Activated T-helper 1 cell treated with anti-CD3 and anti-CD28 coated beads, Interleukin-12 subunit alpha, Interleukin-12 subunit beta, Interleukin-2, Interleukin-4 antibody, amounts not matched to agents 30 ng/mL and 10 ng/mL and 1 ng/mL, durations not matched to agents 14 hours and 24 hours and 36 hours (primary cell): ENCODE measurements at regions not wholly inside any gene's neighbourhood (a gene's known extent, or its start where the extent isn't known, plus 50 kb on each side); places are given as distances from the start of the nearest gene placed in this dataset.
"Not testable (repeated sequence)": the region's sequence is repeated elsewhere in the genome, so short reads cannot be mapped to it uniquely, and the experiment has no call there.

Experiments
- DNase-seq: peaks from one replicate; pipeline ENCODE4 v3.0.0; 2021; ENCODE audit warnings: low spot score
- H3K27ac Mint-ChIP-seq: one replicate; pipeline ENCODE4 v1.8.0; 2021; ENCODE audit warnings: mild to moderate bottlenecking, mixed read lengths
- H3K27me3 Mint-ChIP-seq: one replicate; pipeline ENCODE4 v1.8.0; 2022; ENCODE audit warnings: mild to moderate bottlenecking, moderate library complexity, mixed read lengths; ENCODE audit not compliant: insufficient read depth
- H3K36me3 Mint-ChIP-seq: one replicate; pipeline ENCODE4 v1.8.0; 2021; ENCODE audit warnings: low read depth, mixed read lengths
- H3K4me1 Mint-ChIP-seq: one replicate; pipeline ENCODE4 v1.8.0; 2021; ENCODE audit warnings: low read depth, mixed read lengths
- H3K4me3 Mint-ChIP-seq: one replicate; pipeline ENCODE4 v1.8.0; 2021; ENCODE audit warnings: mild to moderate bottlenecking, moderate library complexity, mixed read lengths
- H3K9me3 Mint-ChIP-seq: one replicate; pipeline ENCODE4 v1.8.0; 2021; ENCODE audit warnings: mixed read lengths
- intact Hi-C: fragments of 100-400 bp; cut with micrococcal nuclease; formaldehyde crosslinking; loops from one replicate; pipeline ENCODE4 v1.15.1; 2024

DNA sequence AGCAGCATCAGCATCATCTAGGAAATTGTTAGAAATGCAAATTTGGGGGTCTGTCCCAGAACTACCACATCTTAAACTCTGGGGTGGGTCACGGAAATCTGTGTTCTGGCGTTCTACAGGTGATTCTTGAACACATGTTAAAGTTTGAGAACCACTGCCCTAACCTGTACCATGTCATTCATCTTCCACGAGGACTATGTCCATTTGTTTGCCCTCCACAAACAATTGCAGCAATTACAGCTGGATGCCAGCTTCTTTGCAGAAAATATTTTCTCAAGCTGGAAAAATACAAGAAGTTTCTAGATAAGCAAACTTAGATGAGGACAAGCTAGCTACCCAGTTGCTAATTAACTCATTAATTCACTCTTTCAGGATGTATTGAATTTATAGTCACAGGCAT lies 54.1 kb downstream of the MAFB start:
- Mint-ChIP-seq H3K4me3 (no peak overlapping the region), H3K27me3 (no peaks in the 10 kb centered on the region), H3K4me1 (no peaks in the 10 kb centered on the region), H3K27ac (no peak overlapping the region), H3K9me3 (no peaks in the 10 kb centered on the region), H3K36me3 (no peaks in the 10 kb centered on the region)
- intact Hi-C loops: no loop called here
- no peak for DNase-seq

DNA sequence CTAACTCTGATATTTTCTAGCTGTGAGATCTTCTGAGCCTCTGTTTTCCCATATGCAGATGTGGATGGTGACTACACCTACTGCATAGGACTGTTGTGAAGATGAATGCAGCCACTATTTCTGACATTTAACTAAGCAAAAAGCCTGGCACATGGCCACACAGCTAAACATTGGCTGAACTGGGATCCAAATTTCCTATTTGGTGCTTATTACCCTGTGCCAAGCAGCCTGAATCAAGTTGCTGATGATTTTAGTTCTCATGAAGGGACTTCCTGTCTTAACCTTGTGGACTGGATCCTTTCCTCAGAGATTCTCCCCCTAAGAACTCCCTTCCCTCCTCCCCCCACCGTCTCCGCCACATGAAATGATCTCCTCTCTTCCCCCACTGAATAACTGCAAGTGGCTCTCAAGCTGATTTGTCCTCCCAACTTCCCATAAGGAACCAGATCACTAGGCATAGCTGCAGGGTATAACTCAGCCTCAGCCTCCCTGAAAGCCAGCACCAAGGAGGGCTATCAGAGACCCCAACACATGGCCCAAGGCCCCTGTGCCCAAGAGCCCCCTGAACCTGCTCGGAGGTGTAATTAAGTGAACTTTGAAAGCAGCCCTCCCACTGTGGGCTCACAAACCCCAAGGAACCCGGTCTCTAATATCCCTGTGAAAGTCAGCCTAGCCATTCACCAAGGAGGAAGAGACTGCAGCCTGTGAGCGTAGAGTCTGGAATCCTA lies 55.7 kb downstream of the MAFB start:
- DNase-seq: no peak
- Mint-ChIP-seq H3K27ac (no peak overlapping the region), H3K4me1 (no peaks in the 10 kb centered on the region), H3K27me3 (no peaks in the 10 kb centered on the region), H3K36me3 (no peaks in the 10 kb centered on the region), H3K4me3 (no peak overlapping the region), H3K9me3 (no peaks in the 10 kb centered on the region)
- intact Hi-C loops: no loop called here

DNA sequence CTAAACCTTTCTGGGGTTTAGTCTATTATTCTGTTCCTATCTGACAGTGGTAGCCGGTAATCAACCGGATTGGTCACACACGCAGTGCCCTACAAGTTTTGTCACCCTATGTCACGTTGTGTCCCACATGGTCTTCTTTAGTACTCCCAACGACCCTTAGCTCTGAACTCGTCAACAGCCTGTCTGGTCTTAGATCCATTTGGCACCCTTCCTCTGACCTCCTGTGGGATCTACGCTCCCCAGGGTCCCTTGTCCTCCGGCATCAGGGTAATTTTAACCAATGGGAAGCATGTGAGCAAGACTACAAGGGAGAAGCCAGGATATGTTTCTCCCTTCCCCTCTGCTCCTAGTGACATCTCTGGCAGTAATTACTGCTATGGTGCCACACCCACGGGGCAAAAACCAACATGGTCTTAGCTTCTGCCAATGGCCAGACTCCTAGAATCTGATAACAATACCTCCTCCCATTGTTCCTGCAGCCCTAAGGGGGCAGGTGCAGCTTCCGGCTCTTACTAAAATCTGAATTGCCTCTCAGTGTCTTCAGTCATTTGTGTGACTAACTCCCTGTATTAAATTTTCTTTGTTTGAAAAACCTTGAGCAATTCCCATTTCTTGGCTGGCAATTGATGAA lies 56.6 kb downstream of the MAFB start:
- DNase-seq: no peak
- Mint-ChIP-seq H3K36me3 (no peaks in the 10 kb centered on the region), H3K9me3 (no peaks in the 10 kb centered on the region), H3K27ac (no peak overlapping the region), H3K27me3 (peaks cover 2% of the 10 kb centered on the region), H3K4me3 (no peak overlapping the region), H3K4me1 (no peaks in the 10 kb centered on the region)
- intact Hi-C loops: no loop called here

DNA sequence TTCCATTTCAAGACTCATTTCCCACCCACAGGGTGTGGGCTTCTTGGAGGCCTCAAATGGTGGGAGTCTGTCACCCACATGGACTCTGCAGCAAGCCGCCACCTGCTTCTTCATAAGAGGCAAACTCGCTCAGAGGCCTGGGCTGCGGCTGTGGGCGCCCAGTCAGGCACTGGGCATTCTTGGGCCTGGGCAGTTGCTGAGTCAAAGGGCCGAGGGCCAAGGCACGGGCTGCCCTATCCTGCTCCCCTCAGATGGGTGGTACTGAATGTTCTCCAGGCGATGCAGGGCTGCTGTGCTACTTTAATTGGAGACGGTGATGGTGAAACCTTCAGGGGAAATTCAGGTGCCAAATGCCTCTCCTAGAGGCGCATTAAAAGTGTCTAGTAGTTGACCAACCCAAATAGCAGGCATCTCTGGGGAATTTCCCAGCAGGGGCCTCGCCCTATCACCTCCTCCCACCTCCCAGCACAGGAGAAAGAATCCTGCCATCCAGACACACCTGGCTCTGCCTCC lies 57.9 kb downstream of the MAFB start:
- Mint-ChIP-seq H3K4me3 (no peak overlapping the region), H3K27me3 (peaks cover 2% of the 10 kb centered on the region), H3K9me3 (no peaks in the 10 kb centered on the region), H3K4me1 (no peaks in the 10 kb centered on the region), H3K27ac (no peak overlapping the region), H3K36me3 (no peaks in the 10 kb centered on the region)
- intact Hi-C loops: no loop called here
- DNase-seq: no peak

DNA sequence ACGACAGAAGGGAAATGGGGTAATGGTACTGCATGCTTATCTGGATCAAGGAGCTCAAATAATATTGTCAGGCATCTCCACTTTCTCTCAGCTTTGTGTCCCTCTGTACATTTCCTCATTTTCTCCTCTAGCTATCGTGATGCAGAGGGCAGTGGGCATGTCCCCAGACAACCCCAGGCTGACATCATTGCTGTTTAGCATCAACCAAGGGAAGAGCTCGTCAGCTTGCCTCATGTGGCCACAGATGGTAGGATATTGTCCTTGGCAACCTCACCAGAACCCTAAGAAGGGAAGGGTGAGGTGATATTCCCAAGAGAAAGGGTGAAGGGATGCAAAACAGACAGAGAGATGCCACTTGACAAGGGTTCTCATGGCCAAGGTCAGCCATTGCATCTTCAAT lies 58.3 kb downstream of the MAFB start:
- intact Hi-C loops: no loop called here
- Mint-ChIP-seq H3K27ac (no peak overlapping the region), H3K9me3 (peaks cover 4% of the 10 kb centered on the region)

DNA sequence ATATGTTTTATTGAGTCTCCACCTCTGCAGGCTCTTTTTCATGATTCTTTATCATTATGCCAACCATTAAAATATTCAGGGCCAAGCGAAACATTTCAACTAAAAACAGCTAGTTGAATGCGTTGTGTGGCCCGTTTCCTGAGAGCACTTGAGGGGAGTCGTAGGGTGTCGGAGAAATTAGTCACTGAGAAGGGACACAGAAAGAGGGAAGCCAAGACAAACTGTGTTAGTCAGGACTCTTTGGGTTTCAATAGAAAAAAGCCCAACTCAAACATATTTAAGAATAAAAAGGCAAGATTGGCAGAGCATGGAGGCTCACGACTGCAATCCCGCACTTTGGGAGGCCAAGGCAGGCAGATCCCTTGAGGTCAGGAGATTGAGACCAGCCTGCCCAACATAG lies 58.9 kb downstream of the MAFB start:
- H3K27me3 Mint-ChIP-seq: peaks cover 2% of the 10 kb centered on the region
- no peaks in the 10 kb centered on the region for H3K4me1 Mint-ChIP-seq
- intact Hi-C loops: no loop called here
- no peaks in the 10 kb centered on the region for H3K36me3 Mint-ChIP-seq
- no peak overlapping the region for H3K27ac Mint-ChIP-seq
- no peak overlapping the region for H3K4me3 Mint-ChIP-seq
- no peak for DNase-seq
- peaks cover 6% of the 10 kb centered on the region for H3K9me3 Mint-ChIP-seq

More for the DNA sequence above, 58.3 kb downstream of the MAFB start:
- Mint-ChIP-seq H3K4me3 (no peak overlapping the region), H3K36me3 (no peaks in the 10 kb centered on the region), H3K27me3 (peaks cover 2% of the 10 kb centered on the region), H3K4me1 (no peaks in the 10 kb centered on the region)
- DNase-seq: no peak

DNA sequence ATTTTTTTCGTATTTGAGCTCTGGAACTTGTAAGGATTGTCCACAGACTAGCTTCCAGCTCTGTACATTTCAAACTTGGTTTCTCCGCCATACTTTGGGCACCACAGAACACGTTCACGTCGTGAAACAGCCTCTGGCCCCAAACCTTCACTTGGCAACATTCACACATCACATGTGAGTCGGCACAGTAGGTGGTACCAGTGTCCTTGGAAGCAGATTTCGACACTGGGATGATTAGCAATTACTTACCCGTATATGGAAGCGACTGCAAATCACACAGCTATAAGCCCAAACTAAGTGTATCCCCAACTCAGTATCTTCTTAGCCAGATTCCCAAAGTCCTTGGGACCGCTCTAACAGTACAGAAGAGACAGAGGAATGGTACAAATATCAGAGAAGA lies 60.2 kb downstream of the MAFB start:
- peaks cover 2% of the 10 kb centered on the region for H3K27me3 Mint-ChIP-seq
- no peaks in the 10 kb centered on the region for H3K36me3 Mint-ChIP-seq
- intact Hi-C loops: no loop called here
- no peaks in the 10 kb centered on the region for H3K4me1 Mint-ChIP-seq
- peaks cover 6% of the 10 kb centered on the region for H3K9me3 Mint-ChIP-seq
- H3K27ac Mint-ChIP-seq: no peak overlapping the region
- H3K4me3 Mint-ChIP-seq: no peak overlapping the region
- DNase-seq: no peak

DNA sequence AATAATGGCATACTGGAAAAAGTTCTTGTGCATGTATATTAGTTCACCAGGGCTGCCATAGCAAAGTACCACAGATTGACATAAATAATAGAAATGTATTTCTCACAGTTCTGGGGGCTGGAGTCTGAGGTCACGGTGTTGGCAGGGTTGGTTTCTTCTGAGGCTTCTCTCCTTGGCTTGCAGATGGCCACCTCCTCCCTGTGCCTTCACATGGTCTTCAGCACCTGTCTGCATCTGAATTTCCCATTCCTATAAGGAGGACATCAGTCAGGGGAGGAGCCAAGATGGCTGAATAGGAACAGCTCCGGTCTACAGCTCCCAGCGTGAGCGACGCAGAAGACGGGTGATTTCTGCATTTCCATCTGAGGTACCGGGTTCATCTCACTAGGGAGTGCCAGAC lies 70.0 kb downstream of the MAFB start:
- H3K4me3 Mint-ChIP-seq, H3K36me3 Mint-ChIP-seq, H3K4me1 Mint-ChIP-seq, H3K27me3 Mint-ChIP-seq, H3K27ac Mint-ChIP-seq, intact Hi-C loops, H3K9me3 Mint-ChIP-seq, DNase-seq: not testable (repeated sequence)

DNA sequence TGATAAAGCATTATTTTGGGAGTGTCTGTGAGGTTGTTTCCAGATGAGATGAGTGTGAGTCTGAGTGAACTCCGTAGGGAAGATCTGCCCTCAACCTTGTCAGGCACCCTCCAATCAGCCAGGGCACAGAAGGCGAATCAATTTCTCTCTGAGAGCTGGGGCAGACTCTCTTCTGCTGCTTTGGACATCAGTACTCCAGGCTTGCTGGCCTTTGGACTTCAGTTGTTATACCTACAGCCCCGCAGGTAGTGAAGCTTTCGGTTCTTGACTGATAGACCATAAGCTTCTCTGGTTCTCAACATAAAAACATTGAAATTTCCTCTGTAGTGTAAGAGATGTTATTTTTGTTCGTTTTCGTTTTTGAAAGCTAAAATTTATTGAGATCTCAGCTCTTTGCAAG lies 71.4 kb downstream of the MAFB start:
- no peak overlapping the region for H3K27ac Mint-ChIP-seq
- no peak overlapping the region for H3K4me3 Mint-ChIP-seq
- H3K4me1 Mint-ChIP-seq: no peaks in the 10 kb centered on the region
- H3K27me3 Mint-ChIP-seq: no peaks in the 10 kb centered on the region
- intact Hi-C loops: no loop called here
- H3K9me3 Mint-ChIP-seq: no peaks in the 10 kb centered on the region
- DNase-seq: no peak
- no peaks in the 10 kb centered on the region for H3K36me3 Mint-ChIP-seq

DNA sequence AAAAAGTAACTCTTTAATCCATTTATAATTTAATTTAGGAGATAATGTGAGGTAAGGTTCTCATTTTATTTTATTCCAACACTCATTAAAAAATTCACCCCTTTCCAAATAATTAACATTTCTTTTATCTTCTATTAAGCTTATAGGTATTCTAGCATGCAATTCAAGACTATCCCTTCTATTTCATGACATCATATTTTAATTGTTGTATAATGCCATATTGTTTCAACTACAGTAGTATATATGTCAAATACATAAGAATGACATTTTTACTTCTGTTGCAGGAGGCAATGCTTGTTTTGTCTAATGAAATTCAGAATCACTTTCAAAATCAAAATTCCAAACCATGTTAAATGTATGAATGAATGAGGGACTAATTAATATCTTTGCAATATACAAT lies 76.2 kb downstream of the MAFB start:
- no peaks in the 10 kb centered on the region for H3K4me1 Mint-ChIP-seq
- H3K9me3 Mint-ChIP-seq: no peaks in the 10 kb centered on the region
- intact Hi-C loops: no loop called here
- DNase-seq: no peak
- no peaks in the 10 kb centered on the region for H3K36me3 Mint-ChIP-seq
- no peak overlapping the region for H3K4me3 Mint-ChIP-seq
- no peak overlapping the region for H3K27ac Mint-ChIP-seq
- no peaks in the 10 kb centered on the region for H3K27me3 Mint-ChIP-seq

DNA sequence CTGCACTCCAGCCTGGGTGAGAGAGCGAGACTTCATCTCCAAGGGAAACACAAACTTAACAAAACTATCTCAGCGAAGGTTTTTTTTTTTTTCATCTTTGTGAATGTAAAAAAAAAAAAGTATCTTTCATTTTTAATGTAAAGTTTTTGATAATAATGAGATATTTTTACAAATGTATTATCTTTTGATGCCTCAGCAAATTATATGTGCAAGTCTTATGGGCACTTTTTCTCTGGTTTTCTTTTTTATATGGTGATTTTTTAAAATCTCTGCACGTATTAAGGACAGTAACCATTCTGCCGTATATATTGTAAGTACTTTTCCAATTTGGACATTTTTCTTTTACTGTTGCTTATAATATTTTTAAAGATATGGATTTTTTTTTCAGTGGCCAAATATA lies 76.8 kb downstream of the MAFB start:
- Mint-ChIP-seq H3K27me3 (no peaks in the 10 kb centered on the region), H3K4me1 (no peaks in the 10 kb centered on the region), H3K36me3 (no peaks in the 10 kb centered on the region), H3K9me3 (no peaks in the 10 kb centered on the region), H3K27ac (no peak overlapping the region), H3K4me3 (no peak overlapping the region)
- no peak for DNase-seq
- intact Hi-C loops: no loop called here

DNA sequence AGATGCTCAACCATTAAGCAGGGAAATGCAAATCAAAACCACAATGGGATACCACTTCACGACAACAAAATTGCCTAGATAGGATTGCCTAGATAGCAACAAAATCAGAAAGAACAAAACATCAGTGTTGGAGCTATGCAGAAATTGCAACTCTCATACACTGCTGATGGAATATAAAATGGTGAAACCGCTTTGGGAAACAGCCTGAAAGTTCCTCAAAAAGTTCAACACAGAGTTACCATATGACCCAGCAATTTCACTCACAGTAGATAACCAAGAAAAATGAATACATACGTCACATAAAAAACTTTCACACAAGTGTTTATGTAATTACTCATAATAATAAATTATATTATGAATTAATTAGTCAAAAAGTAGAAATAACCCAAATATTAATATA lies 78.3 kb downstream of the MAFB start:
- H3K27ac Mint-ChIP-seq: no peak overlapping the region
- no peak for DNase-seq
- no peaks in the 10 kb centered on the region for H3K27me3 Mint-ChIP-seq
- intact Hi-C loops: no loop called here
- no peak overlapping the region for H3K4me3 Mint-ChIP-seq
- no peaks in the 10 kb centered on the region for H3K4me1 Mint-ChIP-seq
- no peaks in the 10 kb centered on the region for H3K9me3 Mint-ChIP-seq
- no peaks in the 10 kb centered on the region for H3K36me3 Mint-ChIP-seq

DNA sequence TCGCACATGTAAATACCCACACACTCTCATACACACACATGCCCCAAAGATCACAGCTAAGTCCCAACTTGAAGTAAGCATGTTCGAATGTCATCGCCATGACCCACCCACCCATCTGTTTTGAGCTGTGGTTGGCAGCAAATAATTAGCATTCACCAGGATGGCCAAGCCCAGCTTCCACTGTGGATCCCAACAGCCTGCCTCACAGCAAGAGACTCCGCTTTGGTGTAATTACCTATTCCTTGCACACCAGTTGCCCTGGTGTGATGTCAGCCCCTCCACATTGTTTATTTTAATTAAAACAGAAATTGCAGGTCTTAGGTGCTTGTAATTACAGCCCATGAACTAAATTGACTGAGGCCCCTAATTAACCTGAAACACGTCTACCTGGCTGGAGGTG lies 81.1 kb downstream of the MAFB start:
- Mint-ChIP-seq H3K4me1 (no peaks in the 10 kb centered on the region), H3K27me3 (no peaks in the 10 kb centered on the region), H3K4me3 (no peak overlapping the region), H3K27ac (no peak overlapping the region), H3K36me3 (no peaks in the 10 kb centered on the region), H3K9me3 (no peaks in the 10 kb centered on the region)
- intact Hi-C loops: no loop called here
- no peak for DNase-seq

DNA sequence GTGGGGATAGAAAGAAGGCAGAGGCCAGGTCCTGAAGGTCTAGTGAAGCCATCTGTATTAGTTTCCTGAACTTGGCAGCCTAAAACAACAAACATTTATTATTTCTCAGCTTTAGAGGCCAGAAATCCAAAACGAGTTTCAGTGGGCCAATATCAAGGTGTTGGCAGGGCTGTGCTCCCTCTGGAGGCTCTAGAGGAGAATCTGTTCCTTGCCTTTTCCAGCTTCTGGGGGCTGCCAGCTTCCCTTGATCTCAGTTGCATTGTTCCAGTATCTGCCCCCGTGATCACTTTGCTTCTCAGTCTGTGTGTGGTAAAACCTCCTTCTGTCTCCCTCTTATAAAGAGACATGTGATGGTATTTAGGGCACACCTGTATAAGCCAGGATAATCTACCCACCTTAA lies 82.4 kb downstream of the MAFB start:
- Mint-ChIP-seq H3K4me1 (no peaks in the 10 kb centered on the region), H3K36me3 (no peaks in the 10 kb centered on the region), H3K9me3 (no peaks in the 10 kb centered on the region), H3K4me3 (no peak overlapping the region), H3K27ac (no peak overlapping the region), H3K27me3 (no peaks in the 10 kb centered on the region)
- DNase-seq: no peak
- intact Hi-C loops: no loop called here
